Endometrial microvascular endothelial cells (primary cell): ENCODE measurements at regions not wholly inside any gene's neighbourhood (a gene's known extent, or its start where the extent isn't known, plus 50 kb on each side); places are given as distances from the start of the nearest gene placed in this dataset.
"Not testable (repeated sequence)": the region's sequence is repeated elsewhere in the genome, so short reads cannot be mapped to it uniquely, and the experiment has no call there.

Experiments
- in situ Hi-C: cut with HindIII; loops from 2 replicates; pipeline ENCODE4 v1.10.0; 2017; ENCODE audit warnings: low sequenced_read_pairs, low pct_unique_long_range_greater_than_20kb; ENCODE audit errors: inconsistent ontology term

- in situ Hi-C loops, result no loop called here
These were observed 77.9 kb upstream of the GRB10 start for GRCh38 chr7:50860598-50860997.

GRCh38 chr7:50860174-50860573 lies 77.5 kb upstream of the GRB10 start:
- in situ Hi-C loops, result no loop called here

- in situ Hi-C loops, result no loop called here
These were observed 76.0 kb upstream of the GRB10 start for GRCh38 chr7:50858528-50859245.

GRCh38 chr7:50857804-50858489 lies 75.3 kb upstream of the GRB10 start:
- in situ Hi-C loops, result no loop called here

- in situ Hi-C loops, result no loop called here
These were observed 74.1 kb upstream of the GRB10 start for GRCh38 chr7:50856806-50857205.

- in situ Hi-C loops, result no loop called here
These were observed 73.5 kb upstream of the GRB10 start for GRCh38 chr7:50856231-50856630.

- in situ Hi-C loops, result no loop called here
These were observed 72.8 kb upstream of the GRB10 start for GRCh38 chr7:50855526-50855925.

- in situ Hi-C loops, result no loop called here
These were observed 72.1 kb upstream of the GRB10 start for GRCh38 chr7:50854831-50855230.

- in situ Hi-C loops, result no loop called here
These were observed 71.6 kb upstream of the GRB10 start for GRCh38 chr7:50854247-50854646.

- in situ Hi-C loops, result no loop called here
These were observed 70.6 kb upstream of the GRB10 start for GRCh38 chr7:50853311-50853710.

- in situ Hi-C loops, result no loop called here
These were observed 70.2 kb upstream of the GRB10 start for GRCh38 chr7:50852901-50853300.

- in situ Hi-C loops, result no loop called here
These were observed 69.2 kb upstream of the GRB10 start for GRCh38 chr7:50851891-50852290.

- in situ Hi-C loops, result no loop called here
These were observed 68.8 kb upstream of the GRB10 start for GRCh38 chr7:50851451-50851850.

GRCh38 chr7:50849991-50850390 lies 67.3 kb upstream of the GRB10 start:
- in situ Hi-C loops, result no loop called here

GRCh38 chr7:50848203-50848602 lies 65.5 kb upstream of the GRB10 start:
- in situ Hi-C loops, result no loop called here

GRCh38 chr7:50844861-50845260 lies 62.2 kb upstream of the GRB10 start:
- in situ Hi-C loops, result not testable (repeated sequence)

- in situ Hi-C loops, result no loop called here
These were observed 59.3 kb upstream of the GRB10 start for GRCh38 chr7:50842041-50842440.

- in situ Hi-C loops, result no loop called here
These were observed 56.1 kb upstream of the GRB10 start for GRCh38 chr7:50838675-50839377.

GRCh38 chr7:50837965-50838364 lies 55.3 kb upstream of the GRB10 start:
- in situ Hi-C loops, result no loop called here

GRCh38 chr7:50836646-50837045 lies 54.0 kb upstream of the GRB10 start:
- in situ Hi-C loops, result no loop called here
